ENCODE measurements at regions not wholly inside any gene's neighbourhood (a gene's known extent, or its start where the extent isn't known, plus 50 kb on each side); places are given as distances from the start of the nearest gene placed in this dataset.

- H3K36me3 ChIP-seq (replicated peaks; ENCODE audit: insufficient read depth, low read depth), result no peaks in the 10 kb centered on the region
- no peaks in the 10 kb centered on the region for H3K27me3 ChIP-seq
- no peaks in the 10 kb centered on the region for H3K79me2 ChIP-seq
- DNase-seq (ENCODE audit: low spot score), result peak; percentile 16
- 53% methylated on average over 2 of the region's 2 CpGs for WGBS (ENCODE audit: low lambda C conversion rate, missing lambda C conversion rate)
- peaks cover 7% of the 10 kb centered on the region for H3K4me1 ChIP-seq (ENCODE audit: insufficient read depth)
- TF ChIP-seq EZH2phosphoT487 (IDR thresholded peaks at IDR 0.05; ENCODE audit: low read depth, severe bottlenecking, unreplicated experiment) (peak; percentile 95), EZH2 (IDR thresholded peaks at IDR 0.05; ENCODE audit: borderline replicate concordance) (no peak), CTCF (IDR thresholded peaks at IDR 0.05; ENCODE audit: poor library complexity) (no peak)
- H3K27ac ChIP-seq, result no peak overlapping the region
- H3K4me3 ChIP-seq, result no peak overlapping the region
- no peaks in the 10 kb centered on the region for H3K9me2 ChIP-seq (replicated peaks; ENCODE audit: insufficient read depth)
- no peaks in the 10 kb centered on the region for H4K20me1 ChIP-seq (ENCODE audit: insufficient read depth, poor library complexity, severe bottlenecking)
- no peak overlapping the region for H2AFZ ChIP-seq
- H3K4me2 ChIP-seq, result no peak overlapping the region
- H3K9me3 ChIP-seq (ENCODE audit: low read depth), result no peaks in the 10 kb centered on the region
Observed at GRCh38 chr15:61746589-61746988, 313.7 kb downstream of the VPS13C start.

GRCh38 chr15:61743345-61743909 lies 316.8 kb downstream of the VPS13C start:
- Histone ChIP-seq H3K9me2 (replicated peaks; ENCODE audit: insufficient read depth) (no peaks in the 10 kb centered on the region), H4K20me1 (ENCODE audit: insufficient read depth, poor library complexity, severe bottlenecking) (no peaks in the 10 kb centered on the region), H3K4me3 (no peak overlapping the region), H2AFZ (no peak overlapping the region), H3K27me3 (no peaks in the 10 kb centered on the region), H3K36me3 (replicated peaks; ENCODE audit: insufficient read depth, low read depth) (no peaks in the 10 kb centered on the region), H3K79me2 (no peaks in the 10 kb centered on the region), H3K27ac (no peak overlapping the region), H3K4me1 (ENCODE audit: insufficient read depth) (no peaks in the 10 kb centered on the region), H3K4me2 (no peak overlapping the region), H3K9me3 (ENCODE audit: low read depth) (no peaks in the 10 kb centered on the region)
- WGBS (ENCODE audit: low lambda C conversion rate, missing lambda C conversion rate), result 92% methylated on average over 3 of the region's 3 CpGs
- TF ChIP-seq CTCF (IDR thresholded peaks at IDR 0.05; ENCODE audit: poor library complexity) (no peak), EZH2phosphoT487 (IDR thresholded peaks at IDR 0.05; ENCODE audit: low read depth, severe bottlenecking, unreplicated experiment) (no peak), EZH2 (IDR thresholded peaks at IDR 0.05; ENCODE audit: borderline replicate concordance) (no peak)
- no peak for DNase-seq (ENCODE audit: low spot score)

GRCh38 chr15:61742591-61742990 lies 317.7 kb downstream of the VPS13C start:
- no peaks in the 10 kb centered on the region for H3K9me2 ChIP-seq (replicated peaks; ENCODE audit: insufficient read depth)
- H3K4me1 ChIP-seq (ENCODE audit: insufficient read depth), result no peaks in the 10 kb centered on the region
- TF ChIP-seq CTCF (IDR thresholded peaks at IDR 0.05; ENCODE audit: poor library complexity), result no peak
- TF ChIP-seq EZH2phosphoT487 (IDR thresholded peaks at IDR 0.05; ENCODE audit: low read depth, severe bottlenecking, unreplicated experiment), result no peak
- TF ChIP-seq EZH2 (IDR thresholded peaks at IDR 0.05; ENCODE audit: borderline replicate concordance), result no peak
- no peaks in the 10 kb centered on the region for H3K9me3 ChIP-seq (ENCODE audit: low read depth)
- no peak for DNase-seq (ENCODE audit: low spot score)
- H3K4me3 ChIP-seq, result no peak overlapping the region
- no peak overlapping the region for H2AFZ ChIP-seq
- no peaks in the 10 kb centered on the region for H3K79me2 ChIP-seq
- H3K27ac ChIP-seq, result no peak overlapping the region
- no peaks in the 10 kb centered on the region for H3K36me3 ChIP-seq (replicated peaks; ENCODE audit: insufficient read depth, low read depth)
- H4K20me1 ChIP-seq (ENCODE audit: insufficient read depth, poor library complexity, severe bottlenecking), result no peaks in the 10 kb centered on the region
- no peaks in the 10 kb centered on the region for H3K27me3 ChIP-seq
- H3K4me2 ChIP-seq, result no peak overlapping the region

- Histone ChIP-seq H3K9me3 (ENCODE audit: low read depth) (no peaks in the 10 kb centered on the region), H3K9me2 (replicated peaks; ENCODE audit: insufficient read depth) (no peaks in the 10 kb centered on the region), H3K4me1 (ENCODE audit: insufficient read depth) (no peaks in the 10 kb centered on the region), H3K79me2 (no peaks in the 10 kb centered on the region), H3K27ac (no peak overlapping the region), H2AFZ (no peak overlapping the region), H3K36me3 (replicated peaks; ENCODE audit: insufficient read depth, low read depth) (no peaks in the 10 kb centered on the region), H4K20me1 (ENCODE audit: insufficient read depth, poor library complexity, severe bottlenecking) (no peaks in the 10 kb centered on the region), H3K4me2 (no peak overlapping the region), H3K27me3 (peaks cover 2% of the 10 kb centered on the region), H3K4me3 (no peak overlapping the region)
- TF ChIP-seq CTCF (IDR thresholded peaks at IDR 0.05; ENCODE audit: poor library complexity), result no peak
- no peak for TF ChIP-seq EZH2phosphoT487 (IDR thresholded peaks at IDR 0.05; ENCODE audit: low read depth, severe bottlenecking, unreplicated experiment)
- DNase-seq (ENCODE audit: low spot score), result no peak
- WGBS (ENCODE audit: low lambda C conversion rate, missing lambda C conversion rate), result 100% methylated on average over 1 of the region's 1 CpG
Observed at GRCh38 chr15:61736790-61737189, 323.5 kb downstream of the VPS13C start.
